ENCODE measurements at regions not wholly inside any gene's neighbourhood (a gene's known extent, or its start where the extent isn't known, plus 50 kb on each side); places are given as distances from the start of the nearest gene placed in this dataset.

- no peak overlapping the region for H3K4me2 ChIP-seq (ENCODE audit: low read length)
- TF ChIP-seq EZH2phosphoT487 (IDR thresholded peaks at IDR 0.05; ENCODE audit: low read depth) (no peak), CTCF (IDR thresholded peaks at IDR 0.05; ENCODE audit: low read depth, low read length) (no peak)
- H3K27me3 ChIP-seq (ENCODE audit: low read depth, low read length): no peaks in the 10 kb centered on the region
These were observed 160.1 kb upstream of the DAB2 start for GRCh38 chr5:39584927-39585326.

GRCh38 chr5:39580702-39581453 lies 156.1 kb upstream of the DAB2 start:
- H2AFZ ChIP-seq (ENCODE audit: low read depth, low read length): no peak overlapping the region
- no peak for TF ChIP-seq CTCF (IDR thresholded peaks at IDR 0.05; ENCODE audit: low read depth, low read length)
- TF ChIP-seq EZH2phosphoT487 (IDR thresholded peaks at IDR 0.05; ENCODE audit: low read depth): no peak
- H4K20me1 ChIP-seq (ENCODE audit: insufficient read depth, low read length): no peaks in the 10 kb centered on the region
- no peak overlapping the region for H3K27ac ChIP-seq (ENCODE audit: low read length)
- H3K79me2 ChIP-seq (ENCODE audit: low read length): no peaks in the 10 kb centered on the region
- no peaks in the 10 kb centered on the region for H3K9me3 ChIP-seq (ENCODE audit: insufficient read depth, low read length)
- no peaks in the 10 kb centered on the region for H3K27me3 ChIP-seq (ENCODE audit: low read depth, low read length)
- no peaks in the 10 kb centered on the region for H3K36me3 ChIP-seq (replicated peaks; ENCODE audit: low read depth, low read length)
- H3K9ac ChIP-seq (ENCODE audit: low read length): no peak overlapping the region
- no peak overlapping the region for H3K4me3 ChIP-seq (ENCODE audit: low read length)
- H3K4me1 ChIP-seq (ENCODE audit: low read length): peaks cover 11% of the 10 kb centered on the region
- no peak overlapping the region for H3K4me2 ChIP-seq (ENCODE audit: low read length)

More at GRCh38 chr5:39584927-39585326, 160.1 kb upstream of the DAB2 start:
- Histone ChIP-seq H3K9me3 (ENCODE audit: insufficient read depth, low read length) (no peaks in the 10 kb centered on the region), H2AFZ (ENCODE audit: low read depth, low read length) (no peak overlapping the region), H3K36me3 (replicated peaks; ENCODE audit: low read depth, low read length) (no peaks in the 10 kb centered on the region), H3K4me1 (ENCODE audit: low read length) (peaks cover 21% of the 10 kb centered on the region), H3K9ac (ENCODE audit: low read length) (no peak overlapping the region), H3K79me2 (ENCODE audit: low read length) (no peaks in the 10 kb centered on the region), H3K27ac (ENCODE audit: low read length) (no peak overlapping the region), H3K4me3 (ENCODE audit: low read length) (no peak overlapping the region), H4K20me1 (ENCODE audit: insufficient read depth, low read length) (no peaks in the 10 kb centered on the region)

GRCh38 chr5:39579750-39580149 lies 155.0 kb upstream of the DAB2 start:
- Histone ChIP-seq H2AFZ (ENCODE audit: low read depth, low read length) (no peak overlapping the region), H3K4me2 (ENCODE audit: low read length) (no peak overlapping the region), H3K79me2 (ENCODE audit: low read length) (no peaks in the 10 kb centered on the region), H3K27me3 (ENCODE audit: low read depth, low read length) (no peaks in the 10 kb centered on the region), H4K20me1 (ENCODE audit: insufficient read depth, low read length) (no peaks in the 10 kb centered on the region), H3K36me3 (replicated peaks; ENCODE audit: low read depth, low read length) (no peaks in the 10 kb centered on the region), H3K4me3 (ENCODE audit: low read length) (no peak overlapping the region), H3K27ac (ENCODE audit: low read length) (no peak overlapping the region), H3K4me1 (ENCODE audit: low read length) (peaks cover 11% of the 10 kb centered on the region), H3K9ac (ENCODE audit: low read length) (no peak overlapping the region), H3K9me3 (ENCODE audit: insufficient read depth, low read length) (no peaks in the 10 kb centered on the region)
- no peak for TF ChIP-seq EZH2phosphoT487 (IDR thresholded peaks at IDR 0.05; ENCODE audit: low read depth)
- TF ChIP-seq CTCF (IDR thresholded peaks at IDR 0.05; ENCODE audit: low read depth, low read length): no peak

- H3K27me3 ChIP-seq (ENCODE audit: low read depth, low read length): no peaks in the 10 kb centered on the region
- H3K9me3 ChIP-seq (ENCODE audit: insufficient read depth, low read length): no peaks in the 10 kb centered on the region
- no peak overlapping the region for H3K27ac ChIP-seq (ENCODE audit: low read length)
- no peak for TF ChIP-seq EZH2phosphoT487 (IDR thresholded peaks at IDR 0.05; ENCODE audit: low read depth)
- TF ChIP-seq CTCF (IDR thresholded peaks at IDR 0.05; ENCODE audit: low read depth, low read length): peak; percentile 50
- H3K9ac ChIP-seq (ENCODE audit: low read length): no peak overlapping the region
- H3K4me3 ChIP-seq (ENCODE audit: low read length): no peak overlapping the region
- H2AFZ ChIP-seq (ENCODE audit: low read depth, low read length): no peak overlapping the region
- H3K79me2 ChIP-seq (ENCODE audit: low read length): no peaks in the 10 kb centered on the region
- no peaks in the 10 kb centered on the region for H3K36me3 ChIP-seq (replicated peaks; ENCODE audit: low read depth, low read length)
- peaks cover 11% of the 10 kb centered on the region for H3K4me1 ChIP-seq (ENCODE audit: low read length)
- no peaks in the 10 kb centered on the region for H4K20me1 ChIP-seq (ENCODE audit: insufficient read depth, low read length)
- H3K4me2 ChIP-seq (ENCODE audit: low read length): 0 out of 2 replicates have a peak overlapping the region, but pooled peaks have one; percentile 12
These were observed 154.2 kb upstream of the DAB2 start for GRCh38 chr5:39578887-39579497.

Measured in OCI-LY3 (cell line).